Esophagus muscularis mucosa (tissue), 4 donors: ENCODE measurements at regions not wholly inside any gene's neighbourhood (a gene's known extent, or its start where the extent isn't known, plus 50 kb on each side); places are given as distances from the start of the nearest gene placed in this dataset.

Source experiments
- DNase-seq: peaks from one replicate; pipeline ENCODE4 v3.0.0-alpha.2; 2017; ENCODE audit errors: extremely low spot score
- H3K27ac ChIP-seq, 4 donors: fragments of 200-600 bp; sonication (generic); replicated peaks in 1 of 4; 1 replicate in 3 of 4; 2 replicates in 1 of 4; pipeline ENCODE4 v1.5.1; 2016 to 2019; ENCODE audit warnings: mild to moderate bottlenecking in 1 of 4
- H3K27me3 ChIP-seq, 4 donors: fragments of 200-600 bp; sonication (generic); one replicate each; pipeline versions ENCODE4 v1.5.1 to v1.6.0; 2016 to 2019
- H3K36me3 ChIP-seq, 4 donors: fragments of 200-600 bp; sonication (generic); one replicate each; pipeline ENCODE4 v1.5.1; 2016 to 2019
- H3K4me1 ChIP-seq, 4 donors: fragments of 200-600 bp; sonication (generic); one replicate each; pipeline ENCODE4 v1.5.1; 2016 to 2019
- H3K4me3 ChIP-seq, 4 donors: fragments of 200-600 bp; sonication (generic); 1 replicate in 2 of 4; 2 replicates in 2 of 4; pipeline ENCODE4 v1.5.1; 2016 to 2019; ENCODE audit warnings: mild to moderate bottlenecking in 4 of 4, moderate library complexity in 1 of 4
- H3K9me3 ChIP-seq, 4 donors: fragments of 200-600 bp; sonication (generic); 1 replicate in 3 of 4; 2 replicates in 1 of 4; pipeline ENCODE4 v1.5.1; 2016 to 2019
- CTCF ChIP-seq, 3 experiments: fragments of 200-600 bp in 2 of 3; fragments of 450-650 bp in 1 of 3; sonication (generic) in 2 of 3; IDR thresholded peaks; one replicate each; pipeline ENCODE4 v1.5.1; 2017 to 2019; ENCODE audit warnings: antibody characterized with exemption in 3 of 3, mild to moderate bottlenecking in 2 of 3, moderate library complexity in 1 of 3
- EP300 ChIP-seq: sonication (generic); formaldehyde crosslinking; IDR thresholded peaks from one replicate; pipeline ENCODE4 v1.6.1; 2017; ENCODE audit warnings: antibody characterized with exemption
- POLR2A ChIP-seq: fragments of 450-650 bp; IDR thresholded peaks from one replicate; pipeline ENCODE4 v1.6.1; 2017; ENCODE audit warnings: antibody characterized with exemption, moderate library complexity, mild to moderate bottlenecking, low read depth
- POLR2AphosphoS5 ChIP-seq, 2 donors: sonication (generic); formaldehyde crosslinking; IDR thresholded peaks; one replicate each; pipeline ENCODE4 v1.6.1; 2017; ENCODE audit warnings: antibody characterized with exemption in 2 of 2
- WGBS: methylation state at CpG from one replicate; pipeline ENCODE4 v1.1.5; 2018; 5-methylcytosine and 5-hydroxymethylcytosine counted together
- intact Hi-C: fragments of 100-400 bp; cut with DNase I; formaldehyde crosslinking; loops from one replicate; pipeline ENCODE4 v1.15.1; 2023

GRCh38 chr18:1954583-1955312 is 616.6 kb downstream of the METTL4 start:
- no peak overlapping the region for H3K4me3 ChIP-seq
- no peaks in the 10 kb centered on the region for H3K36me3 ChIP-seq
- no peak for TF ChIP-seq POLR2A
- no peak for TF ChIP-seq EP300
- no peak for TF ChIP-seq CTCF (IDR thresholded peaks at IDR 0.05)
- no peak for TF ChIP-seq POLR2AphosphoS5 (IDR thresholded peaks at IDR 0.05)
- intact Hi-C loops = no loop called here
- H3K27me3 ChIP-seq = no peaks in the 10 kb centered on the region
- H3K4me1 ChIP-seq = no peaks in the 10 kb centered on the region
- H3K9me3 ChIP-seq = peaks cover 0 to 10% (median 2%) of the 10 kb centered on the region in 4 donors
- 94% methylated on average over 18 of the region's 20 CpGs for WGBS
- no peak for DNase-seq
- no peak overlapping the region for H3K27ac ChIP-seq

- no peak for DNase-seq
- TF ChIP-seq POLR2A (no peak), POLR2AphosphoS5 (IDR thresholded peaks at IDR 0.05) (no peak)
- Histone ChIP-seq H3K27me3 (no peaks in the 10 kb centered on the region), H3K36me3 (no peaks in the 10 kb centered on the region), H3K27ac (no peak overlapping the region), H3K9me3 (peaks cover 0 to 10% (median 2%) of the 10 kb centered on the region in 4 donors), H3K4me1 (no peaks in the 10 kb centered on the region), H3K4me3 (no peak overlapping the region)
- intact Hi-C loops = no loop called here
- WGBS = 53% methylated on average over 1 of the region's 1 CpG
Measured at GRCh38 chr18:1958798-1959197, 612.5 kb downstream of the METTL4 start.

GRCh38 chr18:1965016-1965415 is 606.3 kb downstream of the METTL4 start:
- intact Hi-C loops = no loop called here
- Histone ChIP-seq H3K4me3 (no peak overlapping the region), H3K4me1 (no peaks in the 10 kb centered on the region), H3K36me3 (no peaks in the 10 kb centered on the region), H3K9me3 (no peaks in the 10 kb centered on the region), H3K27me3 (no peaks in the 10 kb centered on the region), H3K27ac (no peak overlapping the region)
- no peak for DNase-seq
- TF ChIP-seq POLR2A = no peak
- TF ChIP-seq POLR2AphosphoS5 (IDR thresholded peaks at IDR 0.05) = no peak
- TF ChIP-seq EP300 = no peak
- no peak for TF ChIP-seq CTCF (IDR thresholded peaks at IDR 0.05)
- WGBS = 85% methylated on average over 2 of the region's 2 CpGs

GRCh38 chr18:1965541-1965940 is 605.8 kb downstream of the METTL4 start:
- DNase-seq = no peak
- intact Hi-C loops = no loop called here
- 53% methylated on average over 2 of the region's 2 CpGs for whole genome bisulfite sequencing

More at GRCh38 chr18:1965541-1965940, 605.8 kb downstream of the METTL4 start:
- Histone ChIP-seq H3K9me3 (no peaks in the 10 kb centered on the region), H3K27ac (no peak overlapping the region), H3K36me3 (no peaks in the 10 kb centered on the region), H3K4me1 (no peaks in the 10 kb centered on the region), H3K4me3 (no peak overlapping the region), H3K27me3 (no peaks in the 10 kb centered on the region)
- TF ChIP-seq POLR2A = no peak
- TF ChIP-seq CTCF (IDR thresholded peaks at IDR 0.05) = no peak
- TF ChIP-seq EP300 = no peak
- no peak for TF ChIP-seq POLR2AphosphoS5 (IDR thresholded peaks at IDR 0.05)
